ENCODE measurements at regions not wholly inside any gene's neighbourhood (a gene's known extent, or its start where the extent isn't known, plus 50 kb on each side); places are given as distances from the start of the nearest gene placed in this dataset.

GRCh38 chr5:118325931-118326330, 662.4 kb downstream of the DTWD2 start:
- TF ChIP-seq POLR2AphosphoS5 (IDR thresholded peaks at IDR 0.05; ENCODE audit: low read depth, low read length) (no peak), POLR2A (IDR thresholded peaks at IDR 0.05; ENCODE audit: low read depth, low read length) (no peak)

All from GM12892 (cell line).